ENCODE measurements at regions not wholly inside any gene's neighbourhood (a gene's known extent, or its start where the extent isn't known, plus 50 kb on each side); places are given as distances from the start of the nearest gene placed in this dataset.

DNA sequence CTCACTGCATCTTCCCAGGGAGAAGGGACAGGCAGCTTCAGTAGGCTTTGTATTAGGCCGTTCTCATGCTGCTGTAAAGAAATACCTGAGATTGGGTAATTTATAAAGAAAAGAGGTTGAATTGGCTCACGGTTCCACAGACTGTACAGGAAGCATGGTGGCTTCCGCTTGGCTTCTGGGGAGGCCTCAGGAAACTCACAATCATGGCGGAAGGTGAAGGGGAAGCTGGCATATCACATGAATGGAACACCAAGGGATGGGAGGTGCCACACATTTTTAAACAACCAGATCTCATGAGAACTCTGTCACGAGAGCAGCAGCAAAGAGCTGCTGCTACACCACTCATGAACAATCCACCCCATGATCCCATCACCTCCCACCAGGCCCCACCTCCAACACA is 182.2 kb upstream of the SFSWAP start:
- peaks cover 16% of the 10 kb centered on the region for H3K4me1 ChIP-seq (ENCODE audit: insufficient read depth, low read length)
- ChIA-PET POLR2A (ENCODE audit: partially characterized antibody) (no interaction called here), CTCF (ENCODE audit: partially characterized antibody) (no interaction called here)
- intact Hi-C loops (cut with micrococcal nuclease) = no loop called here
- H3K4me3 ChIP-seq (ENCODE audit: low read length in 2 of 2) = no peak overlapping the region
- H3K27me3 Mint-ChIP-seq = no peaks in the 10 kb centered on the region
- no peak for DNase-seq
- H3K4me1 Mint-ChIP-seq = peaks cover 8 to 30% (median 21%) of the 10 kb centered on the region in 4 donors
- no peaks in the 10 kb centered on the region for H3K36me3 Mint-ChIP-seq
- no peak overlapping the region for H3K27ac ChIP-seq (ENCODE audit: low read depth, low read length)
- no peaks in the 10 kb centered on the region for H3K9me3 ChIP-seq (ENCODE audit: control insufficient read depth in 1 of 2, low read length in 2 of 2)
- no peaks in the 10 kb centered on the region for H3K9me3 Mint-ChIP-seq
- H3K27me3 ChIP-seq (ENCODE audit: insufficient read depth, low read length) = no peaks in the 10 kb centered on the region
- H3K4me3 Mint-ChIP-seq = no peak overlapping the region
- no peaks in the 10 kb centered on the region for H3K36me3 ChIP-seq (ENCODE audit: insufficient read depth, low read length)
- peak overlapping the region in 5 of 7 donors; percentile 3 to 72 (median 65) for H3K27ac Mint-ChIP-seq

- DNase-seq = no peak
- no peak overlapping the region for H3K4me3 Mint-ChIP-seq
- intact Hi-C loops (cut with micrococcal nuclease) = loop anchor here (10.0 kb wide), 1 partner anchor 75 kb away; no protein-coding TSS in a partner anchor
- H3K27ac Mint-ChIP-seq = peak overlapping the region in 2 of 7 donors; percentile 65 to 72
- peaks cover 8 to 34% (median 22%) of the 10 kb centered on the region in 4 donors for H3K4me1 Mint-ChIP-seq
- H3K27ac ChIP-seq (ENCODE audit: low read depth, low read length) = no peak overlapping the region
- H3K36me3 Mint-ChIP-seq = no peaks in the 10 kb centered on the region
- POLR2A ChIA-PET (ENCODE audit: partially characterized antibody) = no interaction called here
- no peaks in the 10 kb centered on the region for H3K36me3 ChIP-seq (ENCODE audit: insufficient read depth, low read length)
- H3K4me3 ChIP-seq (ENCODE audit: low read length in 2 of 2) = no peak overlapping the region
- H3K27me3 Mint-ChIP-seq = no peaks in the 10 kb centered on the region
- H3K4me1 ChIP-seq (ENCODE audit: insufficient read depth, low read length) = peaks cover 16% of the 10 kb centered on the region
- H3K9me3 Mint-ChIP-seq = no peaks in the 10 kb centered on the region
- H3K27me3 ChIP-seq (ENCODE audit: insufficient read depth, low read length) = no peaks in the 10 kb centered on the region
- CTCF ChIA-PET (ENCODE audit: partially characterized antibody) = no interaction called here
- H3K9me3 ChIP-seq (ENCODE audit: control insufficient read depth in 1 of 2, low read length in 2 of 2) = no peaks in the 10 kb centered on the region
These were observed 181.5 kb upstream of the SFSWAP start for GRCh38 chr12:131529196-131530040.

DNA sequence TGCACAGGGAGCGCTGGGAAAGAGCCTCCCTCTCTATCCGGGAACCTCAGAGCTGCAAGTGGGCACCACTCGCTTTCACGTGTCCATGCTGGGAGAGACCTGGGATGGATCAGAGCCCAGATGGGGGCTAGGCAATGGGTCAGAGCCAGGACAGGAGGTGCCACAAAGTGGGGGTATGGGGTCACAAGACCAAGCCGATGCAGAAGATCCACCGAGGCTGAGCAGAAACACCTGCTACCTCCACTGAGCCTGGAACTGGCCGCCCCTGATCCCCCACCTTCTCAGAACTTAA is 180.9 kb upstream of the SFSWAP start:
- H3K4me3 ChIP-seq (ENCODE audit: low read length in 2 of 2) = no peak overlapping the region
- peaks cover 18% of the 10 kb centered on the region for H3K4me1 ChIP-seq (ENCODE audit: insufficient read depth, low read length)
- H3K27me3 ChIP-seq (ENCODE audit: insufficient read depth, low read length) = no peaks in the 10 kb centered on the region
- Mint-ChIP-seq H3K4me3 (no peak overlapping the region), H3K27ac (peak overlapping the region in 4 of 7 donors; percentile 83 to 89 (median 85)), H3K27me3 (no peaks in the 10 kb centered on the region), H3K9me3 (no peaks in the 10 kb centered on the region), H3K4me1 (peaks cover 10 to 40% (median 26%) of the 10 kb centered on the region in 4 donors), H3K36me3 (no peaks in the 10 kb centered on the region)
- CTCF ChIA-PET (ENCODE audit: partially characterized antibody) = no interaction called here
- no peak overlapping the region for H3K27ac ChIP-seq (ENCODE audit: low read depth, low read length)
- intact Hi-C loops (cut with micrococcal nuclease) = loop anchor here (10.0 kb wide), 1 partner anchor 75 kb away; no protein-coding TSS in a partner anchor
- POLR2A ChIA-PET (ENCODE audit: partially characterized antibody) = interaction anchor here (1.0 kb wide), 1 partner anchor 74 kb away, joined by 4 read pairs; no protein-coding TSS in a partner anchor
- no peaks in the 10 kb centered on the region for H3K9me3 ChIP-seq (ENCODE audit: control insufficient read depth in 1 of 2, low read length in 2 of 2)
- H3K36me3 ChIP-seq (ENCODE audit: insufficient read depth, low read length) = no peaks in the 10 kb centered on the region
- DNase-seq = no peak

- Mint-ChIP-seq H3K4me1 (peaks cover 11 to 41% (median 28%) of the 10 kb centered on the region in 4 donors), H3K36me3 (no peaks in the 10 kb centered on the region), H3K27ac (peak overlapping the region; percentile 38 to 89 (median 83)), H3K9me3 (no peaks in the 10 kb centered on the region), H3K4me3 (peak overlapping the region in 4 of 8 donors; percentile 45 to 73 (median 50)), H3K27me3 (no peaks in the 10 kb centered on the region)
- CTCF ChIA-PET (ENCODE audit: partially characterized antibody) = no interaction called here
- POLR2A ChIA-PET (ENCODE audit: partially characterized antibody) = interaction anchor here (1.0 kb wide), 1 partner anchor 74 kb away, joined by 4 read pairs; no protein-coding TSS in a partner anchor
- H3K4me3 ChIP-seq (ENCODE audit: low read length in 2 of 2) = no peak overlapping the region
- DNase-seq = peak in 4 of 5 donors; percentile 34 to 45 (median 42)
- H3K27me3 ChIP-seq (ENCODE audit: insufficient read depth, low read length) = no peaks in the 10 kb centered on the region
- no peaks in the 10 kb centered on the region for H3K36me3 ChIP-seq (ENCODE audit: insufficient read depth, low read length)
- peaks cover 22% of the 10 kb centered on the region for H3K4me1 ChIP-seq (ENCODE audit: insufficient read depth, low read length)
- H3K27ac ChIP-seq (ENCODE audit: low read depth, low read length) = no peak overlapping the region
- no peaks in the 10 kb centered on the region for H3K9me3 ChIP-seq (ENCODE audit: control insufficient read depth in 1 of 2, low read length in 2 of 2)
- intact Hi-C loops (cut with micrococcal nuclease) = loop anchor here (10.0 kb wide), 1 partner anchor 74 kb away; no protein-coding TSS in a partner anchor
These were observed 180.5 kb upstream of the SFSWAP start for GRCh38 chr12:131530422-131530821.

- POLR2A ChIA-PET (ENCODE audit: partially characterized antibody) = no interaction called here
- DNase-seq = no peak
- Histone ChIP-seq H3K27me3 (ENCODE audit: insufficient read depth, low read length) (no peaks in the 10 kb centered on the region), H3K36me3 (ENCODE audit: insufficient read depth, low read length) (no peaks in the 10 kb centered on the region), H3K4me1 (ENCODE audit: insufficient read depth, low read length) (peaks cover 48% of the 10 kb centered on the region), H3K9me3 (ENCODE audit: control insufficient read depth in 1 of 2, low read length in 2 of 2) (no peaks in the 10 kb centered on the region), H3K27ac (ENCODE audit: low read depth, low read length) (no peak overlapping the region), H3K4me3 (ENCODE audit: low read length in 2 of 2) (no peak overlapping the region)
- Mint-ChIP-seq H3K4me3 (no peak overlapping the region), H3K4me1 (peaks cover 20 to 57% (median 44%) of the 10 kb centered on the region in 4 donors), H3K27me3 (no peaks in the 10 kb centered on the region), H3K36me3 (no peaks in the 10 kb centered on the region), H3K9me3 (no peaks in the 10 kb centered on the region), H3K27ac (no peak overlapping the region)
- CTCF ChIA-PET (ENCODE audit: partially characterized antibody) = no interaction called here
- intact Hi-C loops (cut with micrococcal nuclease) = loop anchor here (10.0 kb wide), 1 partner anchor 72 kb away; no protein-coding TSS in a partner anchor
These were observed 177.8 kb upstream of the SFSWAP start for GRCh38 chr12:131533139-131533538.

DNA sequence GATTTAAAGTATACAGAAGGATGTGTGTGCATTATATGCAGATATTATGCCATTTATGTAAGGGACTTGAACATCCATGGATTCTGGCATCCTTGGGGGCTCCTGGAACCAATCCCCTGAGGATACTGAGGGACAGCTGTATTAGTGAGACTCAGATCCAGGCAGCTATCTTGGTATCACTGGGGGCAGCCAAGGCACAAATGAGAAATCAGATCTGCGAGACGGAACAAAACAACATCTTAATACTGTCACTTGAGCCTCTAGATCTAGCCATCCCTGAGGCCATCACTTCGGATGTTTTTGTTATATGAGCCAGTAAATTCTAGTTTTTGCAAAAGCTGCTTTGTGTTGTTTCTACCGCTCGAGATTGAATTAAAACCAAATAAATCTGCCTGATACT is 175.1 kb upstream of the SFSWAP start:
- Mint-ChIP-seq H3K27me3 (no peaks in the 10 kb centered on the region), H3K27ac (peak overlapping the region; percentile 75 to 93 (median 89)), H3K36me3 (no peaks in the 10 kb centered on the region), H3K9me3 (no peaks in the 10 kb centered on the region), H3K4me3 (peak overlapping the region in 3 of 8 donors; percentile 35 to 61 (median 42)), H3K4me1 (peaks cover 16 to 46% (median 33%) of the 10 kb centered on the region in 4 donors)
- ChIA-PET POLR2A (ENCODE audit: partially characterized antibody) (interaction anchor here (0.7 to 3.1 kb wide), 6 partner anchors 24 to 415 kb away, joined by 3 to 11 read pairs (median 5); partner anchors contain the start of gene SFSWAP), CTCF (ENCODE audit: partially characterized antibody) (interaction anchor here (1.9 kb wide), 1 partner anchor 12 kb away, joined by 4 read pairs; no protein-coding TSS in a partner anchor)
- intact Hi-C loops (cut with micrococcal nuclease) = loop anchor here (10.0 kb wide), 1 partner anchor 69 kb away; no protein-coding TSS in a partner anchor
- DNase-seq = no peak
- Histone ChIP-seq H3K36me3 (ENCODE audit: insufficient read depth, low read length) (no peaks in the 10 kb centered on the region), H3K4me1 (ENCODE audit: insufficient read depth, low read length) (peaks cover 41% of the 10 kb centered on the region), H3K4me3 (ENCODE audit: low read length in 2 of 2) (no peak overlapping the region), H3K27me3 (ENCODE audit: insufficient read depth, low read length) (no peaks in the 10 kb centered on the region), H3K27ac (ENCODE audit: low read depth, low read length) (peak overlapping the region; percentile 11), H3K9me3 (ENCODE audit: control insufficient read depth in 1 of 2, low read length in 2 of 2) (no peaks in the 10 kb centered on the region)

- Histone ChIP-seq H3K27ac (ENCODE audit: low read depth, low read length) (peak overlapping the region; percentile 11), H3K9me3 (ENCODE audit: control insufficient read depth in 1 of 2, low read length in 2 of 2) (no peaks in the 10 kb centered on the region), H3K36me3 (ENCODE audit: insufficient read depth, low read length) (no peaks in the 10 kb centered on the region), H3K4me1 (ENCODE audit: insufficient read depth, low read length) (peaks cover 35% of the 10 kb centered on the region), H3K27me3 (ENCODE audit: insufficient read depth, low read length) (no peaks in the 10 kb centered on the region), H3K4me3 (ENCODE audit: low read length in 2 of 2) (no peak overlapping the region)
- POLR2A ChIA-PET (ENCODE audit: partially characterized antibody) = interaction anchor here (0.7 to 3.1 kb wide), 6 partner anchors 25 to 414 kb away, joined by 3 to 11 read pairs (median 5); partner anchors contain the start of gene SFSWAP
- Mint-ChIP-seq H3K36me3 (no peaks in the 10 kb centered on the region), H3K4me3 (peak overlapping the region in 7 of 8 donors; percentile 9 to 79 (median 54)), H3K27me3 (no peaks in the 10 kb centered on the region), H3K9me3 (peaks cover 0 to 1% (median 0%) of the 10 kb centered on the region in 8 donors), H3K4me1 (peaks cover 12 to 40% (median 29%) of the 10 kb centered on the region in 4 donors), H3K27ac (peak overlapping the region; percentile 75 to 93 (median 89))
- DNase-seq = peak; percentile 61 to 78 (median 71)
- intact Hi-C loops (cut with micrococcal nuclease) = loop anchor here (10.0 kb wide), 1 partner anchor 68 kb away; no protein-coding TSS in a partner anchor
- CTCF ChIA-PET (ENCODE audit: partially characterized antibody) = interaction anchor here (1.9 kb wide), 1 partner anchor 13 kb away, joined by 4 read pairs; no protein-coding TSS in a partner anchor
These were observed 174.6 kb upstream of the SFSWAP start for GRCh38 chr12:131536337-131536736.

All from CD4-positive, alpha-beta memory T cell (primary cell).